Gastrocnemius medialis (tissue), 4 donors: ENCODE measurements at regions not wholly inside any gene's neighbourhood (a gene's known extent, or its start where the extent isn't known, plus 50 kb on each side); places are given as distances from the start of the nearest gene placed in this dataset.
"Not testable (repeated sequence)": the region's sequence is repeated elsewhere in the genome, so short reads cannot be mapped to it uniquely, and the experiment has no call there.

ENCODE experiments used
- ATAC-seq, 2 donors: fragments of 150-250 bp; one replicate each; pipeline ENCODE4 v1.9.1; 2016
- DNase-seq, 2 donors: peaks; one replicate each; pipeline ENCODE4 v3.0.0-alpha.2; 2019
- H3K27ac ChIP-seq, 4 donors: fragments of 200-600 bp; sonication (generic); 1 replicate in 1 of 4; 2 replicates in 3 of 4; pipeline ENCODE4 v1.5.1; 2016 to 2018; ENCODE audit warnings: mild to moderate bottlenecking in 2 of 4, moderate library complexity in 1 of 4
- H3K27me3 ChIP-seq, 3 donors: fragments of 200-600 bp; sonication (generic) in 2 of 3; 1 replicate in 1 of 3; 2 replicates in 2 of 3; pipeline versions ENCODE4 v1.5.1 to v1.6.0; 2016 to 2019; ENCODE audit warnings: mild to moderate bottlenecking in 1 of 3, moderate library complexity in 1 of 3
- H3K36me3 ChIP-seq, 2 donors: fragments of 200-600 bp; sonication (generic) in 1 of 2; one replicate each; pipeline ENCODE4 v1.5.1; 2017 to 2018
- H3K4me1 ChIP-seq, 2 donors: fragments of 200-600 bp; sonication (generic) in 1 of 2; one replicate each; pipeline ENCODE4 v1.5.1; 2016 to 2017; ENCODE audit warnings: mild to moderate bottlenecking in 2 of 2
- H3K4me3 ChIP-seq, 4 donors: fragments of 200-600 bp; sonication (generic) in 3 of 4; 1 replicate in 1 of 4; 2 replicates in 3 of 4; pipeline ENCODE4 v1.5.1; 2016 to 2019; ENCODE audit warnings: mild to moderate bottlenecking in 2 of 4
- H3K9me3 ChIP-seq, 3 donors: fragments of 200-600 bp; sonication (generic) in 2 of 3; 1 replicate in 1 of 3; 2 replicates in 2 of 3; pipeline ENCODE4 v1.5.1; 2016 to 2019
- CTCF ChIP-seq, 5 experiments: fragments of 450-650 bp in 3 of 5; fragments of 200-600 bp in 2 of 5; sonication (generic) in 2 of 5; IDR thresholded peaks in 4 of 5; conservative IDR thresholded peaks in 1 of 5; 1 replicate in 4 of 5; 2 replicates in 1 of 5; pipeline ENCODE4 v1.5.1; 2016 to 2019; ENCODE audit warnings: antibody characterized with exemption in 5 of 5, mild to moderate bottlenecking in 3 of 5, moderate library complexity in 3 of 5
- POLR2A ChIP-seq, 2 donors: fragments of 450-650 bp; IDR thresholded peaks; one replicate each; pipeline ENCODE4 v1.6.1; 2017; ENCODE audit warnings: antibody characterized with exemption in 2 of 2, mild to moderate bottlenecking in 2 of 2, moderate library complexity in 2 of 2
- in situ Hi-C, 4 donors: fragments of 200-750 bp; cut with MboI; loops; one replicate each; pipeline versions ENCODE4 v1.15.0 to v1.8.0; 2017; ENCODE audit warnings: low sequenced_read_pairs in 4 of 4
- intact Hi-C: fragments of 100-400 bp; cut with DNase I; formaldehyde crosslinking; loops from one replicate; pipeline ENCODE4 v1.15.1; 2023; ENCODE audit warnings: low total_unique reads

DNA sequence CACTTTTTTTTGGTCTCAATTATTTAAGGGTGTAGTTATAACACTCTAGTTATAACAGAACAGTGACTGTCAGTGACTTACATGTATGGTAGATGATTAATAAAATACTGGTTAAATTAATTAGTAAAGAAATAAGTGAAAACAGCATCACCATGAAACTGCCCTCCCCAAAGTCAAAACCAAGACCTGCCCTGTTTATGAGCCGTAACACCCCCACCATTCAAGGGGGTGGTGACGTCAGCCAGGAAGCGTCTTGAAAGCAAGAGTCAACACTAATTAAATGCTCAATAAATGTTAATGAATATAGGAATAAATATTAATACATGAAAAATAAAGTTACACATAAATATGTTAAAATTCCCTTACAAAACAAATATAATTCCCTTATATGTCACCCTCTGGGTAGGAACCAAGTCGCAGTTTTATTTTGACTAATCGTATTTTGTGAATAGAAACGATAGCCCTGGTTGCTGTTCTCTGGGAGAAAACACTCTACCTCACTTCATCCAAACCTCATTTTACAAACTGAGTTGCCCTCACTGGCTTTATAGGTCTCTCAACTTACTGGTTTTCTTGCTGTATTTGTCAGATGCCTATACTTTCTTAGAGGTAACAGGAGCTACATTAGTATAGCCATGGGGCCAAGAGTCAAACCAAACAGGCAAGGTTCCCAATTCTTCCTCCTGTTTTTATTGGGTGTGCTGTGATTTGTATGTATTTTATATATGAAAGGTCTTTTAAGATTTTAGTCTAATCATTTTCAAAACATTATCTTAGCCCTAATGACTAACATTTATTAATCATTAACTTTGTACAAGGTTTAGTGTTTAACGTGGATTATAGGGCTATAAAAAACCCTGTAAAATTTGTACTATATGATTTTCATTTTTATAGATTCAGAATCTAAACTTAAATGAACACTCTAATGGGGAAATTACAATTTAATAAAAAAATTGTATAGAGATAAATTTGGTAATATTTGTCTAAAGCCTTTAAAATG, 227.9 kb upstream of the IRAK1BP1 start:
- TF ChIP-seq CTCF (IDR thresholded peaks at IDR 0.05 in 4 of 5, conservative IDR thresholded peaks at IDR 0.05 in 1 of 5) (no peak), POLR2A (IDR thresholded peaks at IDR 0.05) (no peak)
- ATAC-seq (no peak), DNase-seq (no peak)
- intact Hi-C loops (no loop called here), in situ Hi-C loops (no loop called here)
- no peak overlapping the region for H3K4me3 ChIP-seq
- H3K4me1 ChIP-seq: no peaks in the 10 kb centered on the region
- no peaks in the 10 kb centered on the region for H3K36me3 ChIP-seq
- H3K9me3 ChIP-seq: no peaks in the 10 kb centered on the region
- H3K27ac ChIP-seq: no peak overlapping the region
- no peaks in the 10 kb centered on the region for H3K27me3 ChIP-seq

DNA sequence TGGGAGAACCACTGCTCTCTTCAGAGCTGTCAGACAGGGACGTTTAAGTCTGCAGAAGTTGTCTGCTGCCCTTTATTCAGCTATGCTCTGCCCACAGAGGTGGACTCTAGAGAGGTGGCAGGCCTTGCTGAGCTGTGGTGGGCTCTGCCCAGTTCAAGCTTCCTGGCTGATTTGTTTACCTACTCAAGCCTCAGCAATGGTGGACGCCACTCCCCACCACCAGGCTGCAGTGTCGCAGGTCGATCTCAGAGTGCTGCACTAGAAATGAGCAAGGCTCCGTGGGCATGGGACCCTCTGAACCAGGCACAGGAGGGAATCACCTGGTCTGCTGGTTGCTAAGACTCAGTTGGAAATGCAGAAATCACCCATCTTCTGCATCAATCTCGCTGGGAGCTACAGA, 223.4 kb upstream of the IRAK1BP1 start:
- intact Hi-C loops, H3K9me3 ChIP-seq, H3K27me3 ChIP-seq, ATAC-seq, in situ Hi-C loops, H3K36me3 ChIP-seq, DNase-seq, H3K4me3 ChIP-seq, H3K27ac ChIP-seq, H3K4me1 ChIP-seq: not testable (repeated sequence)

GRCh38 chr6:78646542-78647415, 220.6 kb upstream of the IRAK1BP1 start:
- in situ Hi-C loops, H3K4me3 ChIP-seq, DNase-seq, H3K36me3 ChIP-seq, H3K9me3 ChIP-seq, ATAC-seq, H3K27ac ChIP-seq, H3K27me3 ChIP-seq, intact Hi-C loops, H3K4me1 ChIP-seq: not testable (repeated sequence)

DNA sequence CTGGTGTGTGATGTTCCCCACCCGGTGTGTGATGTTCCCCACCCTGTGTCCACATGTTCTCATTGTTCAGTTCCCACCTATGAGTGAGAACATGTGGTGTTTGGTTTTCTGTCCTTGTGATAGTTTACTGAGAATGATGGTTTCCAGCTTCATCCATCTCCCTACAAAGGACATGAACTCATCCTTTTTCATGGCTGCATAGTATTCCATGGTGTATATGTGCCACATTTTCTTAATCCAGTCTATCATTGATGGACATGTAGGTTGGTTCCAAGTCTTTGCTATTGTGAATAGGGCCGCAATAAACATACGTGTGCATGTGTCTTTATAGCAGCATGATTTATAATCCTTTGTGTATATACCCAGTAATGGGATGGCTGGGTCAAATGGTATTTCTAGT, 201.5 kb upstream of the IRAK1BP1 start:
- ATAC-seq, in situ Hi-C loops, H3K4me1 ChIP-seq, H3K27ac ChIP-seq, H3K4me3 ChIP-seq, DNase-seq, intact Hi-C loops, H3K36me3 ChIP-seq, H3K27me3 ChIP-seq, H3K9me3 ChIP-seq: not testable (repeated sequence)

GRCh38 chr6:78666764-78667163, 200.6 kb upstream of the IRAK1BP1 start:
- in situ Hi-C loops (no loop called here), intact Hi-C loops (no loop called here)
- Histone ChIP-seq H3K4me1 (no peaks in the 10 kb centered on the region), H3K36me3 (no peaks in the 10 kb centered on the region), H3K27ac (no peak overlapping the region), H3K9me3 (no peaks in the 10 kb centered on the region), H3K4me3 (no peak overlapping the region), H3K27me3 (no peaks in the 10 kb centered on the region)
- DNase-seq: no peak
- ATAC-seq: no peak
- TF ChIP-seq POLR2A (IDR thresholded peaks at IDR 0.05): no peak
- no peak for TF ChIP-seq CTCF (IDR thresholded peaks at IDR 0.05 in 4 of 5, conservative IDR thresholded peaks at IDR 0.05 in 1 of 5)

- no peak overlapping the region for H3K4me3 ChIP-seq
- no peaks in the 10 kb centered on the region for H3K4me1 ChIP-seq
- TF ChIP-seq POLR2A (IDR thresholded peaks at IDR 0.05) (no peak), CTCF (IDR thresholded peaks at IDR 0.05 in 4 of 5, conservative IDR thresholded peaks at IDR 0.05 in 1 of 5) (no peak)
- H3K27me3 ChIP-seq: no peaks in the 10 kb centered on the region
- H3K36me3 ChIP-seq: no peaks in the 10 kb centered on the region
- no peak for DNase-seq
- ATAC-seq: no peak
- no peaks in the 10 kb centered on the region for H3K9me3 ChIP-seq
- no peak overlapping the region for H3K27ac ChIP-seq
- intact Hi-C loops: no loop called here
- in situ Hi-C loops: no loop called here
These were observed 197.2 kb upstream of the IRAK1BP1 start for GRCh38 chr6:78670156-78670555.
